ENCODE measurements at regions not wholly inside any gene's neighbourhood (a gene's known extent, or its start where the extent isn't known, plus 50 kb on each side); places are given as distances from the start of the nearest gene placed in this dataset.

GRCh38 chr5:173771121-173771724, 116.9 kb upstream of the CPEB4 start (continued):
- TF ChIP-seq FOSL1 (IDR thresholded peaks at IDR 0.05; ENCODE audit: insufficient read depth, low read depth, low read length) (no peak), TAF7 (optimal IDR thresholded peaks at IDR 0.05; ENCODE audit: borderline replicate concordance, low read depth, low read length) (no peak), BRCA1 (IDR thresholded peaks at IDR 0.05; ENCODE audit: low read depth, low read length) (no peak), TEAD4 (IDR thresholded peaks at IDR 0.05; ENCODE audit: low read depth, low read length) (no peak), GABPA (IDR thresholded peaks at IDR 0.05; ENCODE audit: borderline replicate concordance, insufficient read depth, low read length) (no peak), RAD21 (IDR thresholded peaks at IDR 0.05 in 1 of 2, conservative IDR thresholded peaks at IDR 0.05 in 1 of 2; ENCODE audit: low read depth in 2 of 2, low read length in 2 of 2) (no peak), POLR2AphosphoS5 (IDR thresholded peaks at IDR 0.05; ENCODE audit: low read depth, low read length) (no peak), ATF3 (IDR thresholded peaks at IDR 0.05; ENCODE audit: insufficient read depth, low read depth, low read length) (no peak), CREB1 (IDR thresholded peaks at IDR 0.05) (no peak), CBX5 (IDR thresholded peaks at IDR 0.05; ENCODE audit: low read depth, low read length) (no peak), JUND (IDR thresholded peaks at IDR 0.05; ENCODE audit: low read length) (no peak), JUN (IDR thresholded peaks at IDR 0.05; ENCODE audit: low read depth, low read length) (no peak), RFX5 (IDR thresholded peaks at IDR 0.05; ENCODE audit: borderline replicate concordance, low read depth, low read length) (no peak), CEBPB (IDR thresholded peaks at IDR 0.05; ENCODE audit: low read depth, low read length) (no peak), ASH2L (IDR thresholded peaks at IDR 0.05; ENCODE audit: low read length) (peak; percentile 73)
- TF ChIP-seq, protein P1, sequence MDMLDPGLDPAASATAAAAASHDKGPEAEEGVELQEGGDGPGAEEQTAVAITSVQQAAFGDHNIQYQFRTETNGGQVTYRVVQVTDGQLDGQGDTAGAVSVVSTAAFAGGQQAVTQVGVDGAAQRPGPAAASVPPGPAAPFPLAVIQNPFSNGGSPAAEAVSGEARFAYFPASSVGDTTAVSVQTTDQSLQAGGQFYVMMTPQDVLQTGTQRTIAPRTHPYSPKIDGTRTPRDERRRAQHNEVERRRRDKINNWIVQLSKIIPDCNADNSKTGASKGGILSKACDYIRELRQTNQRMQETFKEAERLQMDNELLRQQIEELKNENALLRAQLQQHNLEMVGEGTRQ (IDR thresholded peaks at IDR 0.05; ENCODE audit: low read length), result no peak
- TF ChIP-seq, protein P2, sequence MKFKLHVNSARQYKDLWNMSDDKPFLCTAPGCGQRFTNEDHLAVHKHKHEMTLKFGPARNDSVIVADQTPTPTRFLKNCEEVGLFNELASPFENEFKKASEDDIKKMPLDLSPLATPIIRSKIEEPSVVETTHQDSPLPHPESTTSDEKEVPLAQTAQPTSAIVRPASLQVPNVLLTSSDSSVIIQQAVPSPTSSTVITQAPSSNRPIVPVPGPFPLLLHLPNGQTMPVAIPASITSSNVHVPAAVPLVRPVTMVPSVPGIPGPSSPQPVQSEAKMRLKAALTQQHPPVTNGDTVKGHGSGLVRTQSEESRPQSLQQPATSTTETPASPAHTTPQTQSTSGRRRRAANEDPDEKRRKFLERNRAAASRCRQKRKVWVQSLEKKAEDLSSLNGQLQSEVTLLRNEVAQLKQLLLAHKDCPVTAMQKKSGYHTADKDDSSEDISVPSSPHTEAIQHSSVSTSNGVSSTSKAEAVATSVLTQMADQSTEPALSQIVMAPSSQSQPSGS (IDR thresholded peaks at IDR 0.05; ENCODE audit: low read length), result no peak
